ENCODE measurements at regions not wholly inside any gene's neighbourhood (a gene's known extent, or its start where the extent isn't known, plus 50 kb on each side); places are given as distances from the start of the nearest gene placed in this dataset.
"Not testable (repeated sequence)": the region's sequence is repeated elsewhere in the genome, so short reads cannot be mapped to it uniquely, and the experiment has no call there.

- TF ChIP-seq CTCF (IDR thresholded peaks at IDR 0.05; ENCODE audit: insufficient read depth, low read length, poor library complexity, severe bottlenecking); EZH2phosphoT487 (conservative IDR thresholded peaks at IDR 0.05; ENCODE audit: low read length): not testable (repeated sequence)
These were observed 84.5 kb upstream of the NBPF19 start for GRCh38 chr1:149390173-149390926.
